ENCODE measurements at regions not wholly inside any gene's neighbourhood (a gene's known extent, or its start where the extent isn't known, plus 50 kb on each side); places are given as distances from the start of the nearest gene placed in this dataset.

DNA sequence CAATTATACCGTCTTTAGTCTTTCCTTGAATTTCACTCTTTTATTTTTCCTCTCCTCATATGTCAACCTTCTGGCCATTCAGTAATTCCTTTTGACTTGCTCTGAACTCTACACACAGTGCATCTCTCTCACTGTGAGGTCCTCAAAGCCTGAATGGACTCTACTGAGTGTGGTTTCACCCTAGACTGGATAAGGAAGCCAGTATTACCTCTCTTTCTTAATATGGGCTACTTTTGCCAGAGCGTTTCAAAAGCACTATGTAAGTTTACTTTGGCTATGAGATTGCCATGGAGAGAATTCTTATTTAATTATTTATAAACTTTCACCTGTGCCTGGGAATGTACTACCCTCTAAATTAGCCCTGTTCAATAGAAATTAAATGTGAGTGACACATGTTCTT is 343.5 kb upstream of the DDHD1 start:
- no peak overlapping the region for H3K9ac ChIP-seq (ENCODE audit: low read depth, low read length)
- H3K36me3 ChIP-seq (ENCODE audit: insufficient read depth, low read depth, low read length), result no peaks in the 10 kb centered on the region
- H3K4me3 ChIP-seq (ENCODE audit: low read length), result no peak overlapping the region
- no peaks in the 10 kb centered on the region for H3K9me3 ChIP-seq (ENCODE audit: insufficient read depth, low read depth, low read length)
- H3K27me3 ChIP-seq (ENCODE audit: insufficient read depth, low read length), result no peaks in the 10 kb centered on the region
- peaks cover 9% of the 10 kb centered on the region for H3K4me1 ChIP-seq (ENCODE audit: insufficient read depth, low read length)
- no peak overlapping the region for H3K27ac ChIP-seq (ENCODE audit: low read length)

DNA sequence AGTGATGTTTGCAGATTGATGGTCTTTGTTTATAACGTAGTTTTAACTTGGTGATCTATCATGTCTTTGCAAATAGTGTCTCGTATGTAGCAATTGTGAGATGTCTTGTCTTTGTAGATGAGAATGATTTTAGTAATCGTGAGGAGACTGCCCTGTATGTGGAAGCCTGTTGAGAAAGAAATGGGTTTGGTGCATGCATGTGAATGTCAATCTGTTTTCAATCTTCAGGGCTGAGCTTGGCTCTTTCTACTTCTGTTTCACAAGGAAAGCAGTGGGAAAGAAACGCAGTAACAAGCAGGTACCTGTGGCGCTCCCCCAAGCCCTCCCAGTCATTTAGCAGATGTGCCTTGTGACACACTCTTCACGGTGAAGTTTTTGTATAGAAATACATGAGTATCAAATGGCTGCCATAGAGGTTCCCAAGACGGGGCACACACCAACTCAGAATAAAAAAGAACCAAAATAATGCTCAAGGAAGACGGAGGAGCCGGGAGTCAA is 342.8 kb upstream of the DDHD1 start:
- H3K4me3 ChIP-seq (ENCODE audit: low read length), result no peak overlapping the region
- no peaks in the 10 kb centered on the region for H3K36me3 ChIP-seq (ENCODE audit: insufficient read depth, low read depth, low read length)
- H3K4me1 ChIP-seq (ENCODE audit: insufficient read depth, low read length), result peaks cover 9% of the 10 kb centered on the region
- no peaks in the 10 kb centered on the region for H3K9me3 ChIP-seq (ENCODE audit: insufficient read depth, low read depth, low read length)
- no peaks in the 10 kb centered on the region for H3K27me3 ChIP-seq (ENCODE audit: insufficient read depth, low read length)
- no peak overlapping the region for H3K9ac ChIP-seq (ENCODE audit: low read depth, low read length)
- no peak overlapping the region for H3K27ac ChIP-seq (ENCODE audit: low read length)

DNA sequence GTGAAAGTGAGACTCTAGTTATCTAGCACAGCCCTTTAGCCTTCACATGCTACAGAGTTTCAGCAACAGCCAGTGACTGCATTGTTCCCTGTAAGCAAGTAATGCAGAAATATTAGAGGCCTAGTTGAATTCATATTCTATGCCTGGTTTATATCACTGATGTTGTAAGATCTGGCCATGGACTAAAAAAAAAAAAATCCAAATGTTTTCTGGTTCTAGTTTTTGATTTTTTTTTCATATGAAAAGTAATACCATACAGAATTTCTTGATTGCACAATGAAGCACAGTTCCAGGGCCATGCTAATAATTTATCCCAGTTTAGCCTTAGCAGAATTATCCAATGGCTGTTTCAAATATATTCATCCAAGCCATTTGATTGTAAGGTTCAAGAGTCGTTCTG is 341.5 kb upstream of the DDHD1 start:
- Histone ChIP-seq H3K9ac (ENCODE audit: low read depth, low read length) (no peak overlapping the region), H3K36me3 (ENCODE audit: insufficient read depth, low read depth, low read length) (no peaks in the 10 kb centered on the region), H3K9me3 (ENCODE audit: insufficient read depth, low read depth, low read length) (no peaks in the 10 kb centered on the region), H3K4me1 (ENCODE audit: insufficient read depth, low read length) (peaks cover 9% of the 10 kb centered on the region), H3K4me3 (ENCODE audit: low read length) (no peak overlapping the region), H3K27ac (ENCODE audit: low read length) (no peak overlapping the region), H3K27me3 (ENCODE audit: insufficient read depth, low read length) (no peaks in the 10 kb centered on the region)

DNA sequence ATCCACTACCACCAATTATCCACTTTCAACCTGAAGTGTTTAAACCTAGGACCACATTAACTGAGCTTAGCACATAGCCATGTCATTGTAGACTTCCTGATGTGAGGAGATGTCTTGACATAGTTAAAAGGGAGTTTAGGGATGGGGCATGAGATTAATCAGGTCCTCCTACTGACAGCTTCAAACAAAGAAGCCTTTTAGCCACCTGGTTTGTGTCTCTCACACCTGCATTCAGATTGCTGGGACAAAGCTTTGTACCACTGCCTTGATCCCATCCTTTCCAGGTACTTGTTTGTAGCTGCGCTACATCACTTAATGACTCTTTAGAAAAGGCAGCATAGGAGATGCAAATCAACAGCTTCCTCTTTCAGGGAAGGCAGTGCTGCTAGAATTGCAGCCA is 340.7 kb upstream of the DDHD1 start:
- Histone ChIP-seq H3K4me3 (ENCODE audit: low read length) (no peak overlapping the region), H3K27me3 (ENCODE audit: insufficient read depth, low read length) (no peaks in the 10 kb centered on the region), H3K4me1 (ENCODE audit: insufficient read depth, low read length) (peaks cover 9% of the 10 kb centered on the region), H3K9ac (ENCODE audit: low read depth, low read length) (no peak overlapping the region), H3K27ac (ENCODE audit: low read length) (no peak overlapping the region), H3K36me3 (ENCODE audit: insufficient read depth, low read depth, low read length) (no peaks in the 10 kb centered on the region), H3K9me3 (ENCODE audit: insufficient read depth, low read depth, low read length) (no peaks in the 10 kb centered on the region)

DNA sequence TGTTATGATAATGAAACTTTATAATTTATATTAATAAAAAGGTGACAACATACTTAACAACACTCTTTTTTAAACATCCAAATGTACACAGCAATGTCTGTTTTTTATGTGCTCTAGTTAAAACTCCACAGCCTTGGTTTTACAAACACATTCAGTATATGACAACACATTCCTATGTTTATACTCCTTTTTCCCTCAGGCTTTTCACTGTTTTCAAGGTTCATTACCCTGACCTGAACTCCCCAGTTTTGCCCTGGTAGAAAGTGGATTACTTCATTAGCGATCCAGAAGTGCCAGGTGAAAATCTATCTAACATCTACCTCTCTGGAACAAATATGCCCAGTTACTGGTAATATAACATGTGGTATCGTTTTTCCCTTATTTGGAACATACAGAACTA is 340.2 kb upstream of the DDHD1 start:
- no peak overlapping the region for H3K9ac ChIP-seq (ENCODE audit: low read depth, low read length)
- H3K27ac ChIP-seq (ENCODE audit: low read length), result no peak overlapping the region
- no peaks in the 10 kb centered on the region for H3K9me3 ChIP-seq (ENCODE audit: insufficient read depth, low read depth, low read length)
- no peaks in the 10 kb centered on the region for H3K36me3 ChIP-seq (ENCODE audit: insufficient read depth, low read depth, low read length)
- no peak overlapping the region for H3K4me3 ChIP-seq (ENCODE audit: low read length)
- no peaks in the 10 kb centered on the region for H3K27me3 ChIP-seq (ENCODE audit: insufficient read depth, low read length)
- H3K4me1 ChIP-seq (ENCODE audit: insufficient read depth, low read length), result peaks cover 9% of the 10 kb centered on the region

DNA sequence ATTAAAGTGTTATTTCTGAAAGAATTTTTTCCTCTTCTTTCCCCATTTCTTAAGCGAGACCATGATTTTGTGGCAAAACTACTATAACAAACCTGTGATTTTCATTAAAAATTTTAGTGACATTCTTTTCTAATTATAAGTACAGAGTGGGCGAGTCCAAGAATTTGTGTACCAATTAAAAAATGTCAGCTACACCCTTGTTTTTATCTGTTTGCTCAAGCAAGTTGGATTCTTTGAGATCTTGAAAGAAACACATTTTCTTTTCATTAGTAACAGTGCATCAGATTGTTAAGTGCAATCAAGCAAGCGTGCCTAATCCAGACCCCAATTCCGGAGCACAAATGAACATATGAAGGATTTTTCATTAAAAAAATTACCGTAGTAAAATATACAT is 338.8 kb upstream of the DDHD1 start:
- H3K4me1 ChIP-seq (ENCODE audit: insufficient read depth, low read length), result peaks cover 9% of the 10 kb centered on the region
- no peaks in the 10 kb centered on the region for H3K9me3 ChIP-seq (ENCODE audit: insufficient read depth, low read depth, low read length)
- no peaks in the 10 kb centered on the region for H3K27me3 ChIP-seq (ENCODE audit: insufficient read depth, low read length)

DNA sequence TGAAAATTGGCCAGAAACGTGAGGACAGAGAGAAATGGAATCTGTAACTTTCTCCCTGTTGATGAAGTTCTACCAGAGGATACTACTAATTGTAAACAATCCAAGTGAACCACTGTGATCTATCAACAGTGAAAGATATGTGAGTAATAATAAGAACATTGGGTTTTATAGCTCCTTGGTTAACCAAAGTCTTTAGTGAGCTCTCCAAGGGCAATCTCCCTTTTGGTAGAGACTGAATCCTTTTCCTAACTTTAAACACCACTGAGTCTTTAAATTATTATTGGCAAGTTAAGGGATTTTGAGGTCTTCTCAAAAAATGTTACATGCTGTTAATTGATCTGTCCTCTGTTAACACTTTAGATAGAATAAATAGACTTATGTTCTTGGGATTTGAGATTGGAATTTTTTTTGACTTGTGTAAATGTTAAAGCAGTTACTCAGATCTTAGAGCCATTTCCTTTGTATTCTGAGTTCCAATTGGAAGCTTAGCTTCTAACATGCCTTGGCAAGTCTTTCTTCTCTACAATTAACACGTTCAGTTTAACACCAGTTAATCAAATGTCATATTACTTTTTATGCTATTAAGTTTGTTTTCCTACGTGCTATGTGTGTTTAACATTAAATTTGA is 338.2 kb upstream of the DDHD1 start:
- no peak overlapping the region for H3K4me3 ChIP-seq (ENCODE audit: low read length)
- no peaks in the 10 kb centered on the region for H3K9me3 ChIP-seq (ENCODE audit: insufficient read depth, low read depth, low read length)

More for the DNA sequence above, 338.8 kb upstream of the DDHD1 start:
- no peak overlapping the region for H3K4me3 ChIP-seq (ENCODE audit: low read length)
- H3K27ac ChIP-seq (ENCODE audit: low read length), result no peak overlapping the region
- H3K9ac ChIP-seq (ENCODE audit: low read depth, low read length), result no peak overlapping the region
- H3K36me3 ChIP-seq (ENCODE audit: insufficient read depth, low read depth, low read length), result no peaks in the 10 kb centered on the region

DNA sequence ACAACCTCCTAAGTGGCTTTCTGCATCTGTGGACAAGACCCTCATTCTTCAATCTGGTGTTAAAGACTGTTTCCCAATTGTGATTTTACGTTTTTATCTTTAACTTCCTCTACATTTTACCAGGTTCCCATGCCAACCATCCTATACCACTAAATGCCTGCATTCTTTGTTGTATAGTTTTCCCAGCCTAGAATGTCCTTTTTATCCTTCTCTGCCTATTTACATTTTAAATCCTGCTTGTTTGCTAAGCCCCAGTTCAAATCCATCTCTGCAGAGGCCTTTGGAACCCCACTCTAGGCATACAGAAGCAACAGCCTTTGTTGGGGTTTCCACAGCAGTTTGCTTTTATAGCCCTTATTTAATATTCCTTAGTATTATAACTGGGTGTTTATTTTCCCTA is 325.1 kb upstream of the DDHD1 start:
- Histone ChIP-seq H3K36me3 (ENCODE audit: insufficient read depth, low read depth, low read length) (no peaks in the 10 kb centered on the region), H3K27ac (ENCODE audit: low read length) (no peak overlapping the region), H3K4me1 (ENCODE audit: insufficient read depth, low read length) (no peaks in the 10 kb centered on the region; the same call in 1 of the 2 replicates), H3K27me3 (ENCODE audit: insufficient read depth, low read length) (no peaks in the 10 kb centered on the region), H3K9me3 (ENCODE audit: insufficient read depth, low read depth, low read length) (peaks cover 23% of the 10 kb centered on the region), H3K4me3 (ENCODE audit: low read length) (no peak overlapping the region), H3K9ac (ENCODE audit: low read depth, low read length) (no peak overlapping the region)

More for the DNA sequence above, 338.2 kb upstream of the DDHD1 start:
- no peaks in the 10 kb centered on the region for H3K36me3 ChIP-seq (ENCODE audit: insufficient read depth, low read depth, low read length)
- H3K4me1 ChIP-seq (ENCODE audit: insufficient read depth, low read length), result peaks cover 9% of the 10 kb centered on the region
- no peaks in the 10 kb centered on the region for H3K27me3 ChIP-seq (ENCODE audit: insufficient read depth, low read length)
- no peak overlapping the region for H3K27ac ChIP-seq (ENCODE audit: low read length)
- H3K9ac ChIP-seq (ENCODE audit: low read depth, low read length), result no peak overlapping the region

DNA sequence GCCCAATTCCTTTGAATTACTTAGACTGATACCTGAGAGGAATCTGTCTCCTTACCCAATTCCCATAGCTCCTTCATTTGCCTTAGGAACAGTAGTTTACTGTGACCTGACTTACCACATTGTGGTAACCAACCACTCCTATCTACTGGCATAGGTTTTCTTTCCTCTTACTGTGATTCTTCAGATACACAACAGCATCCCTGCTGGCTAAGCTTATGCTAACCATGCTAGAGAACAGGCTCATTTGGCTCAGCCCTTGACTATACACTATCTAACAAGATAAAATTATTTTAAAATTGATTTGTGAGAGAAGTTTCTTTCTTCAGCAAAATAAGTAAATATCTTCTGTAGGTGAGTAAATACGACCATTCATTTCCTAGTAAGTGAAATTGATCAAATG is 320.4 kb upstream of the DDHD1 start:
- Histone ChIP-seq H3K4me3 (ENCODE audit: low read length) (no peak overlapping the region), H3K36me3 (ENCODE audit: insufficient read depth, low read depth, low read length) (no peaks in the 10 kb centered on the region), H3K27ac (ENCODE audit: low read length) (no peak overlapping the region), H3K9me3 (ENCODE audit: insufficient read depth, low read depth, low read length) (no peaks in the 10 kb centered on the region), H3K27me3 (ENCODE audit: insufficient read depth, low read length) (no peaks in the 10 kb centered on the region), H3K4me1 (ENCODE audit: insufficient read depth, low read length) (no peaks in the 10 kb centered on the region; the same call in 1 of the 2 replicates), H3K9ac (ENCODE audit: low read depth, low read length) (no peak overlapping the region)

DNA sequence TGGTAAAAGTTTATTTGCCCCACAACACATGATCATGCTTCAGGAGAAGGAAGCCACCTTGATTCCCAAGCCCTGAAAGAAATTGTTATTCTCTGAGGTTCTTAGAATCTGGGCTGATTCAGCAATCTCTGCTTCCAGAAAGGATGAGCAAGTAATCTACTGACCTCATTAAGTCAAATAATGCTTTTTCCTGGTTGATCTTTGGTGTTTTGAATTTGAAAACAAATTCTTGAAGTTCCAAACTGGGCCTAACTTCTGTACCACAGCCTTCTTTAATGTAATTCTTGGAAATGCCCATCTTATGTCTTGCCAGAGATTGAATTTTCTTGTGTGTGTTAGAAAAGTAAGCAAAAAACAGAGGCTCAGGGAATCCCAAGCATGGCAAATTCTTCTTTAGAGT is 319.2 kb upstream of the DDHD1 start:
- Histone ChIP-seq H3K27ac (ENCODE audit: low read length) (no peak overlapping the region), H3K36me3 (ENCODE audit: insufficient read depth, low read depth, low read length) (no peaks in the 10 kb centered on the region), H3K9me3 (ENCODE audit: insufficient read depth, low read depth, low read length) (no peaks in the 10 kb centered on the region), H3K4me1 (ENCODE audit: insufficient read depth, low read length) (no peaks in the 10 kb centered on the region; the same call in 1 of the 2 replicates), H3K27me3 (ENCODE audit: insufficient read depth, low read length) (no peaks in the 10 kb centered on the region), H3K4me3 (ENCODE audit: low read length) (no peak overlapping the region), H3K9ac (ENCODE audit: low read depth, low read length) (no peak overlapping the region)

DNA sequence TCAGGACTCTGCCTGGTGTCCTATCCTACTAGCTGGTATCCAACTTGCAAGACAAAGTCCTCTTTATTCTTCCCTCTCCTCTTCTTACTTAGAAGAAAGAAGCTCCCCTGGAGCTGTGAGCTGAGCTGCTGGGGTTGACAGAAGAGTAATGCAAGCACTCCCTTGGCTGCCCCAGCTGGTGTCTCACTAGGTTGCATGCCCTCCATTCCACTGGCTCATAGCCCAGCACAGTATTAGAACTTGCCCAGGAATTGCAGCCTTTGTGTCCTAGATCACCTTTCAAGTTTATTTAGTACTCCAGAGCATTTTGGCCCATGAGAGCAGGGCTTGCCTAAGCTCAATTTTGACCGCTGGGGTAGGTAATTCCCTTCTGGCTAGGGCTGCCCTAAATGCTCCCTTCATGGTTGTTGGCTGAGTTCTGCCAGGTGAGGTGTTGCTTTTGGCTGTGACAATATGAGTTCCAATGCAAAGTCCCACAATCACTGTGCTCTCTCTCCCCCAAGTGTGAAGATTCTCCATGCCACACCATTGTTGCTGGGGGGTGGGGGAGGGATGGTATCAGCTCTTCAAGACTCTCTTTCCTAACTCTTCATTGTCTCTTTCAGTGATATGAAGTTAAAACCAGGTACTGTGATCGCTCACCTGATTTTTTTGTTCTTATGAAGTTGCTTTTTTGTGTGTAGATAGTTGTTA is 317.4 kb upstream of the DDHD1 start:
- Histone ChIP-seq H3K9ac (ENCODE audit: low read depth, low read length) (no peak overlapping the region), H3K4me1 (ENCODE audit: insufficient read depth, low read length) (no peaks in the 10 kb centered on the region; the same call in 1 of the 2 replicates), H3K27ac (ENCODE audit: low read length) (no peak overlapping the region), H3K36me3 (ENCODE audit: insufficient read depth, low read depth, low read length) (no peaks in the 10 kb centered on the region), H3K4me3 (ENCODE audit: low read length) (no peak overlapping the region), H3K9me3 (ENCODE audit: insufficient read depth, low read depth, low read length) (no peaks in the 10 kb centered on the region), H3K27me3 (ENCODE audit: insufficient read depth, low read length) (no peaks in the 10 kb centered on the region)

DNA sequence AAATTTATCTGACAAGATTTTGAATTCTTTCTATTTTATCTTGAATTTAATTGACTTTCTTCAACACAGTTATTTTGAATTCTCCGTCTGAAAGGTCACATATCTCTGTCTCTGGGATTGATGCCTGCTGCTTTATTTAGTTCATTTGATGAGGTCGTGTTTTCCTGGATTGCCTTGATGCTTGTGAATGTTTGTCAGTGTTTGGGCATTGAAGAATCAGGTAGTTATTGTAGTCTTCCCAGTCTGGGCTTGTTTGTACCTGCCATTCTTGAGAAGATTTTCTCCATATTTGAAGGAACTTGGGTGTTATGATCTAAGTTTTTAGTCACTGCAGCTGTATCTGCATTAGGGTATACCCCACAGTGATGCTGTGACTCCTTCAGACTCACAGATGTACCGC is 315.8 kb upstream of the DDHD1 start:
- no peaks in the 10 kb centered on the region for H3K9me3 ChIP-seq (ENCODE audit: insufficient read depth, low read depth, low read length)
- no peak overlapping the region for H3K9ac ChIP-seq (ENCODE audit: low read depth, low read length)
- no peaks in the 10 kb centered on the region; the same call in 1 of the 2 replicates for H3K4me1 ChIP-seq (ENCODE audit: insufficient read depth, low read length)
- no peaks in the 10 kb centered on the region for H3K36me3 ChIP-seq (ENCODE audit: insufficient read depth, low read depth, low read length)
- no peak overlapping the region for H3K4me3 ChIP-seq (ENCODE audit: low read length)
- no peaks in the 10 kb centered on the region for H3K27me3 ChIP-seq (ENCODE audit: insufficient read depth, low read length)
- no peak overlapping the region for H3K27ac ChIP-seq (ENCODE audit: low read length)

All from iPS-20b (cell line).